HL-60/S4 treated with phorbol 12-myristate 13-acetate at 8.2 ng/mL for 4 days and 3 days (cell line): ENCODE measurements at regions not wholly inside any gene's neighbourhood (a gene's known extent, or its start where the extent isn't known, plus 50 kb on each side); places are given as distances from the start of the nearest gene placed in this dataset.

Source experiments
- in situ Hi-C: fragments of 300-500 bp; cut with MboI; formaldehyde crosslinking; loops from 2 replicates; pipeline ENCODE4 v1.15.0; 2022; ENCODE audit warnings: low sequenced_read_pairs

DNA sequence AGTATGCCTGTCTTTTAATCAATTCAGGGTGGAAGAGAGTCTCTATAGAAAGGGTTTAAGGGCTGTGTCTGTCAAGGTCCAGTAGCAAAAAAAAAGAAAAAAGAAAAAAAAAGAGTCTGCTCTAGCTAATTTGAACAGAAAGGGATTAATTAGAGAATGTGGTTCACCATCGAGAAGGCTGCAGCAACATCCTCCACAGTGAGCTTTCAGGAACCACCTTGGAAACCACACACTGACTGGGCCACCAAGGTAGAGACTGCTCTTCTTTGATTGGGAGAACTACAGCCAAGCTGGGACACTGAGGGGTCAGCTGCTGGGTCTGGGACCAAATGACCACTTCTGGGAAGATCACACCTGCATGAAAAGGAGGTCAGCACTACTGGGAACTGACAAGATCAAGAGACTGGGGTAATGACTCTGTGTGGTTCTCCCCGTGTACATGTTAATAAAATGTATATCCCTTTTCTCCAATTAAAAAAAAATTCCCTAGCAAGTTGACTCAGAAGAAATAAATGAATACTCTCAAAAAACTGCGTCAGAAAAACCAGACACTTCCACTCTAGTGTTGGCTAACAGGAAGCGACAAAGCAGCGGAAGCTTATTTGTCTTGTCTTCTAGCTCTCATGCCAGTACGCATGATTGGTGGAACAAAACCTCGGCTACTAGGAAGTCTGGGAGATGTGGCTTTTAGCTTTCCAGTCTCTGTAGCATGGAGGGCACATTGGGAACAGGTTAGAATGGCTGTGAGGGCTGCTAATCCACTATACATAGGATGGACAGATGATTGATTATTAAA lies 60.0 kb upstream of the IVNS1ABP start:
- in situ Hi-C loops: no loop called here

DNA sequence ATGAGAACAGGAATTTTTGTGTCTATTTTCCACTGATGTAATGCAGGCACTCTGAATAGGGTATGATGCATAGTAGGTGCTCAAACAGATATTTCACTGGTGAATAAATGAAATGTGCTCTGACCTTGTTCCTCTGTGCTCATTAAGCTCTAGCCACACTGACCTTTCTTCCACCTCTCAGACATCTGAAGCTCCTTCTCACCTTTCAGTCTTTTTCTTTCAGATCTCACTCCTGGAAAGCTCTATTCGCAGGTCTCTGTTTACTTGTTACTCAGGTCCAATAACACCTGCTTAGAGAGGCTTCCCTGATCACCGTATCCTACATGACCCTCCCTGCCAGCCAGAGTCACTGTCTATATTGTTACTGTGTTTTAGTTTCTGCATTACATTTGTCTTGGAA lies 59.2 kb upstream of the IVNS1ABP start:
- in situ Hi-C loops: no loop called here

DNA sequence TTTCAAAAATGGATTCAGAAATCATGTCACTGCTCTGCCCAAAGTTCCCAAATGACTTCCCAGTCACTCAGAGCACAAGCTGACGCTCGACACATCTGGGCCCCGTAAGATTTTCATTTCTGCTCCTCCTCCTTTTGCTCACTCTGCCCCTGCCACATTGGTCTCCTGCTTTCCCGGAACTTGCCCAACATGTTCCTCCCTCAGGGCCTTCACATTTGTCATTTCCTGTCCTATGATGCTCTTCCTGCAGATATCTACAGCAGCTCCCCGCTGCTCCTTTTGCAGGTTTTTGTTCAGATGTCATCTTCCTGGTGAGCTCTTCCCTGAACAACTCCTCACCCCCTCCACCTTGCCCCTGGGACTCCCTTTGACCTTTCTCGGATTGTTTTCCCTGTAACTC lies 58.5 kb upstream of the IVNS1ABP start:
- in situ Hi-C loops: no loop called here

DNA sequence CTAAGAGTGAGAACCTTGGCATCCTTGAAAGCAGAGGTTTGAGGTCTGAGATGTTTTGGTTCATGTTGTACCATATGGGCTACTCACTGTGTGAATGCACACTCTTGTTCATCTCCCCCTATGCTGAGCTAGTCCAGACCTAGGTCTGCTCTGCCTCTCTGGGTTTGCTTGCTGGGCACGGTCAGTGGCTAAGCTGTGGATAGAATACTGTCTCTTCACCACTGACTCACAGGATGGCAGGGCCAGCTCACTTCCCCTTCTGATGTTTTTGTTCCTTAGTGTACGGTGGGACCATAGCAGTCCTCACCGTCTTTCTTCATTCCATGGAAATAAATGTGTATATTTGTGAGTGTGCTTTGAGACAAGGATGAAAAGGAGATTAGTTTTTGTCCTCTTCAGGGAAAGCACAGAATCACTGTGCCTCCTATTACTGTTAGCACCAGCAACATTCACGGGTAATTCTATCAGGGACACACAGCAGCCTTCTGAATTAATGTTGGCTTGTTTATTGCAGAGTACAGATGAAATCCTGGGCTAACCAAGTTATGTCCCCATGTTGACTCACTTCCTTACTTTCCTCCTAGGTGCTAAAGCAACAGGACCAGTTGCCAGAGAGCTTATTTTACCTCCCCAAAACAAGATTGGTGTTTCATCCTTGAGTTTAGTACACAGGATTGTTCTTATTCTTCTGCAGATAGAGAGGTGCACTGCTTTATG lies 56.9 kb upstream of the IVNS1ABP start:
- in situ Hi-C loops: no loop called here

DNA sequence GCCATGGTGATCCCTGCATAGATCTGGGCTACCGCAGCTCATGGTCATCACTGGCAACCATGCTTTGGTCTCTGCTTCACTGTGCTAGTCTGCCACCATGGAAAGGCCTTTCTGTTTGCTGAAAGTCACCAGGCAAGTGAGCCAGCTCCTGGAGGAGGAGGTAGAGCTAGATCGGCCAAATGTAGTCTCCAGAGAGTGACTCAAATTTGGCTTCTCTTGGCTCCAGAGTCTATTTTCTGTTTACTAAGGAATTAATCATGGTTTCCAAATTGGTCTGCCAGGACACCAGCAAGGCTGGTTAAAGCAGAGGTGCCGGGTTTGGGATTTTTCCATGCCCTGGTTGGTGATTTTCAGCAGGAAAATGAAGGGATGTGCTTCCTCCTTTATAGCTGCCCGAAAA lies 52.7 kb upstream of the IVNS1ABP start:
- in situ Hi-C loops: no loop called here

DNA sequence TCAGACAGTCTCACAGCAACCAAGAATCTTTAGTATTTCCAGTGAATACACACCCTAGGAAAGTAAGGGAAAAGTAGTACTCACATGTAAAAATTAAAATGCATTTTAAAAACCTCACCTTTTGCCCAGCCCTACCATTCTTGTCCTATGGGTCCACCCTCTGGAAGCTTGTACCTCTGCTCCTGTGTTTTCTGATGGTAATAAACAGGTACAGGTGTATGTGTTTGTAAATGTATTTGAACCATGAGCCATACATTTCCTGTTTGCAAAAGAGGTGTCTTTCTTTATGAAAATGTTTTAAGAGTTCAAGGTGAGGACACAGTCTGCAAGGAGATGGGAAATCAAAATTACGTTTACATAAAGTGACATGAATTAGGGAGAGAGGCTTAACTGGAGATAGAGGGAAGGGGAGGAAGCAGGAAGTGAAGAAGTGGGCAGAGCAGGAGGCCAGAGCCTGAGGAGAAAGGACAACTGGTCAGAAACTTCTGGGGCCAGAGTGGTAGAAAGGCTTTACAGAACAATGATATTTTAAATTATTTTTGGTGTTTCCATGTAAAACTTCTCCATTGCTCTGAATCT lies 52.0 kb upstream of the IVNS1ABP start:
- in situ Hi-C loops: no loop called here

DNA sequence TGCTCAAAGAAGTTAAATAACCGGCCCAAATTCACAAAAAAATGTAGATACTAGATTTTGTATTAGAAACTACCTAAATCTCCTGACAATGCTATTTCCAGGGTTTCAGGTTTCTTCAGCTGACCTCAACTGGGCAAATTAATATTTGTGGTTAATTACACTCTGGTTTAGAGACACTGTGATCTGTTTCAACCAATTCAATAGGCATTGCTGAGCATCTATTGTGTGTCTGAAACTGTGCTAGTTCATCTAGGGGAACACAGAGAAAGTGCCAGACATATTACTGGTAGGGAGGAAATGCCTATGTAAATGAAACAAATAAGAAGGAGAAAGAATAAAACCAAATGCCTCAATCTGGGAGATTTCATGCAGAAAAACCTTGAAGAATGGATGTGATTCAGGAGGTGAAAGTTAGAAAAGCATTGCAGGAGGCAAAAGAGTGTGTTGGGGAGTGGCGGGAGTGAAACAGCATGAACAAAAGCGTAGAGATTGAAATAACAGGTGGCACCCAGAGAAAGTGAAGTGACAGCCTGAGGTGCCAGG lies 51.3 kb upstream of the IVNS1ABP start:
- in situ Hi-C loops: no loop called here

DNA sequence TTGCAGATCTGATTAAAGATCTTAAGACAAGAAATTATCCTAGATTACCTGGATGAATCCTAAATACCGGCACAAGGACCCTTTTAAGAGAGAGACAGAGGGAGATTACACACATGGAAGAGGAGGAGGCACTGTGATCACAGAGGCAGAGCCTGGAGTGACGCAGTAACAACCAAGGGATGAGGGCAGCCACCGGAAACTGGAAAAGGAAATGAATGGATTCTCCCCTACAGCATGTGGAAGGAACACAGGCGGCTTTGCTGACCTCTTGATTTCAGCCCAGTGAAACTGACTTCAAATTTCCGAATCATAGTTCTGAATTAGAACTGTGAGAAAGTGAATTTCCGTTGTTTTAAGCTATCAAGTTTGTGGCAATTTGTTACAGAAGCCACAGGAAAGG lies 50.2 kb upstream of the IVNS1ABP start:
- in situ Hi-C loops: no loop called here
